ENCODE measurements at regions not wholly inside any gene's neighbourhood (a gene's known extent, or its start where the extent isn't known, plus 50 kb on each side); places are given as distances from the start of the nearest gene placed in this dataset.

GRCh38 chr15:70170096-70170699 is 72.5 kb upstream of the TLE3 start:
- no peak for DNase-seq
- no peak for TF ChIP-seq EP300 (IDR thresholded peaks at IDR 0.05)
- TF ChIP-seq CTCF (IDR thresholded peaks at IDR 0.05), result no peak
- TF ChIP-seq POLR2A (IDR thresholded peaks at IDR 0.05), result no peak
- no peak for TF ChIP-seq POLR2AphosphoS5 (IDR thresholded peaks at IDR 0.05)
- H3K27ac ChIP-seq, result no peak overlapping the region

GRCh38 chr15:70169147-70169546 is 71.4 kb upstream of the TLE3 start:
- no peak overlapping the region for H3K27ac ChIP-seq
- intact Hi-C loops (cut with DNase I; ENCODE audit: low total_unique reads), result no loop called here
- H3K4me3 ChIP-seq, result no peak overlapping the region
- H3K36me3 ChIP-seq, result no peaks in the 10 kb centered on the region
- H3K4me1 ChIP-seq, result peaks cover 17 to 30% (median 23%) of the 10 kb centered on the region in 4 donors
- no peak for DNase-seq
- TF ChIP-seq POLR2AphosphoS5 (IDR thresholded peaks at IDR 0.05), result no peak
- TF ChIP-seq POLR2A (IDR thresholded peaks at IDR 0.05), result no peak
- no peak for TF ChIP-seq CTCF (IDR thresholded peaks at IDR 0.05)
- TF ChIP-seq EP300 (IDR thresholded peaks at IDR 0.05), result no peak
- H3K27me3 ChIP-seq, result no peaks in the 10 kb centered on the region
- H3K9me3 ChIP-seq, result peaks cover 0 to 3% (median 0%) of the 10 kb centered on the region in 4 donors
- WGBS, 5 donors, result 76 to 87% (median 80%) methylated on average over 3 of the region's 3 CpGs

More at GRCh38 chr15:70170096-70170699, 72.5 kb upstream of the TLE3 start:
- no peaks in the 10 kb centered on the region for H3K9me3 ChIP-seq
- peaks cover 15 to 25% (median 18%) of the 10 kb centered on the region in 4 donors for H3K4me1 ChIP-seq
- intact Hi-C loops (cut with DNase I; ENCODE audit: low total_unique reads), result no loop called here
- H3K27me3 ChIP-seq, result no peaks in the 10 kb centered on the region
- no peak overlapping the region for H3K4me3 ChIP-seq
- 87 to 98% (median 90%) methylated on average over 7 to 10 of the region's 10 CpGs for WGBS, 5 donors
- no peaks in the 10 kb centered on the region for H3K36me3 ChIP-seq

- no peak for DNase-seq
- Histone ChIP-seq H3K4me1 (peaks cover 17 to 30% (median 23%) of the 10 kb centered on the region in 4 donors), H3K4me3 (no peak overlapping the region), H3K27me3 (no peaks in the 10 kb centered on the region), H3K36me3 (no peaks in the 10 kb centered on the region), H3K27ac (no peak overlapping the region), H3K9me3 (peaks cover 0 to 4% (median 0%) of the 10 kb centered on the region in 4 donors)
- TF ChIP-seq EP300 (IDR thresholded peaks at IDR 0.05) (no peak), POLR2AphosphoS5 (IDR thresholded peaks at IDR 0.05) (no peak), CTCF (IDR thresholded peaks at IDR 0.05) (no peak), POLR2A (IDR thresholded peaks at IDR 0.05) (no peak)
- intact Hi-C loops (cut with DNase I; ENCODE audit: low total_unique reads), result no loop called here
- 62 to 92% (median 65%) methylated on average over 2 to 3 of the region's 3 CpGs for whole genome bisulfite sequencing, 5 donors
Observed at GRCh38 chr15:70167155-70167554, 69.4 kb upstream of the TLE3 start.

GRCh38 chr15:70166506-70167087 is 68.9 kb upstream of the TLE3 start:
- DNase-seq, result no peak
- Histone ChIP-seq H3K27me3 (no peaks in the 10 kb centered on the region), H3K36me3 (no peaks in the 10 kb centered on the region), H3K4me1 (peaks cover 17 to 30% (median 23%) of the 10 kb centered on the region in 4 donors), H3K4me3 (no peak overlapping the region), H3K9me3 (peaks cover 0 to 4% (median 0%) of the 10 kb centered on the region in 4 donors), H3K27ac (no peak overlapping the region)
- intact Hi-C loops (cut with DNase I; ENCODE audit: low total_unique reads), result no loop called here
- TF ChIP-seq POLR2AphosphoS5 (IDR thresholded peaks at IDR 0.05), result no peak
- no peak for TF ChIP-seq CTCF (IDR thresholded peaks at IDR 0.05)
- TF ChIP-seq EP300 (IDR thresholded peaks at IDR 0.05), result no peak
- TF ChIP-seq POLR2A (IDR thresholded peaks at IDR 0.05), result no peak
- 91 to 95% (median 94%) methylated on average over 12 to 13 of the region's 13 CpGs for WGBS, 5 donors

Data from stomach (tissue), 8 donors.